MM.1S (cell line): ENCODE measurements at regions not wholly inside any gene's neighbourhood (a gene's known extent, or its start where the extent isn't known, plus 50 kb on each side); places are given as distances from the start of the nearest gene placed in this dataset.

Source experiments
- CTCF ChIP-seq: fragments of 300-600 bp; sonication (generic); IDR thresholded peaks from 2 replicates; pipeline ENCODE4 v1.5.1; 2016; ENCODE audit warnings: antibody characterized with exemption, low read length, mixed read lengths
- EZH2 ChIP-seq: fragments of 300-600 bp; sonication (generic); optimal IDR thresholded peaks from 2 replicates; pipeline ENCODE3; 2017; ENCODE audit warnings: low read depth, mild to moderate bottlenecking, antibody characterized with exemption, low read length, mixed read lengths
- EZH2phosphoT487 ChIP-seq: fragments of 300-600 bp; sonication (generic); IDR thresholded peaks from 2 replicates; pipeline ENCODE4 v1.6.1; 2018; ENCODE audit warnings: antibody characterized with exemption, low read length

GRCh38 chr3:79968418-79968817 is 200.6 kb upstream of the ROBO1 start:
- TF ChIP-seq CTCF (no peak), EZH2phosphoT487 (no peak), EZH2 (no peak)
